ENCODE measurements at regions not wholly inside any gene's neighbourhood (a gene's known extent, or its start where the extent isn't known, plus 50 kb on each side); places are given as distances from the start of the nearest gene placed in this dataset.

GRCh38 chr3:144426366-144426765, 454.7 kb downstream of the DIPK2A start:
- Histone ChIP-seq H3K36me3 (ENCODE audit: control insufficient read depth, insufficient read depth, low read length) (no peaks in the 10 kb centered on the region), H3K4me3 (ENCODE audit: low read depth, low read length) (no peak overlapping the region), H3K27me3 (ENCODE audit: control insufficient read depth, insufficient read depth, low read length) (no peaks in the 10 kb centered on the region)
- FAIRE-seq (no peak), DNase-seq (ENCODE audit: low read depth) (no peak)
- TF ChIP-seq, protein P1, sequence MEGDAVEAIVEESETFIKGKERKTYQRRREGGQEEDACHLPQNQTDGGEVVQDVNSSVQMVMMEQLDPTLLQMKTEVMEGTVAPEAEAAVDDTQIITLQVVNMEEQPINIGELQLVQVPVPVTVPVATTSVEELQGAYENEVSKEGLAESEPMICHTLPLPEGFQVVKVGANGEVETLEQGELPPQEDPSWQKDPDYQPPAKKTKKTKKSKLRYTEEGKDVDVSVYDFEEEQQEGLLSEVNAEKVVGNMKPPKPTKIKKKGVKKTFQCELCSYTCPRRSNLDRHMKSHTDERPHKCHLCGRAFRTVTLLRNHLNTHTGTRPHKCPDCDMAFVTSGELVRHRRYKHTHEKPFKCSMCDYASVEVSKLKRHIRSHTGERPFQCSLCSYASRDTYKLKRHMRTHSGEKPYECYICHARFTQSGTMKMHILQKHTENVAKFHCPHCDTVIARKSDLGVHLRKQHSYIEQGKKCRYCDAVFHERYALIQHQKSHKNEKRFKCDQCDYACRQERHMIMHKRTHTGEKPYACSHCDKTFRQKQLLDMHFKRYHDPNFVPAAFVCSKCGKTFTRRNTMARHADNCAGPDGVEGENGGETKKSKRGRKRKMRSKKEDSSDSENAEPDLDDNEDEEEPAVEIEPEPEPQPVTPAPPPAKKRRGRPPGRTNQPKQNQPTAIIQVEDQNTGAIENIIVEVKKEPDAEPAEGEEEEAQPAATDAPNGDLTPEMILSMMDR (IDR thresholded peaks at IDR 0.05; ENCODE audit: insufficient read depth, low read length, severe bottlenecking): no peak

DNA sequence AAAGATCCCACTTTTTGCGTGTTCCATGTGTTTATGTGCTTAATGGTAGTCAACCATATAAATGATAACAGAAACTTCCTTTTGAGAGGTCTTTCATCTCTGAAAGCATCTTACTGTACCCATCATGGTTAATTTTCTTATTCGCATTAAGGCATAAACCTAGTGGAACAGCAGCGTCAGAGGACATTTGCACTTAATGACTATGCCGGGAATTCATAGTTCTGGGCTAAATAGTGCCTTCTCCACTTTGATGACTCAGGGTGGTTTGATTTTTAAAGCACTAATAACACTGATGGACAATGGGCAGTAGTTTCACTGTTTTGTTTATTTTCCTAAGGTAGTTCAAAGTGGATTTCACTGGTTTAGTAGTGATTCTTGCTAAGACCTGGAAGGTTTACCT, 455.3 kb downstream of the DIPK2A start:
- Histone ChIP-seq H3K27me3 (ENCODE audit: control insufficient read depth, insufficient read depth, low read length) (no peaks in the 10 kb centered on the region), H3K36me3 (ENCODE audit: control insufficient read depth, insufficient read depth, low read length) (no peaks in the 10 kb centered on the region), H3K4me3 (ENCODE audit: low read depth, low read length) (no peak overlapping the region)
- FAIRE-seq (no peak), DNase-seq (ENCODE audit: low read depth) (no peak)
- TF ChIP-seq, protein P1 (IDR thresholded peaks at IDR 0.05; ENCODE audit: insufficient read depth, low read length, severe bottlenecking): no peak

DNA sequence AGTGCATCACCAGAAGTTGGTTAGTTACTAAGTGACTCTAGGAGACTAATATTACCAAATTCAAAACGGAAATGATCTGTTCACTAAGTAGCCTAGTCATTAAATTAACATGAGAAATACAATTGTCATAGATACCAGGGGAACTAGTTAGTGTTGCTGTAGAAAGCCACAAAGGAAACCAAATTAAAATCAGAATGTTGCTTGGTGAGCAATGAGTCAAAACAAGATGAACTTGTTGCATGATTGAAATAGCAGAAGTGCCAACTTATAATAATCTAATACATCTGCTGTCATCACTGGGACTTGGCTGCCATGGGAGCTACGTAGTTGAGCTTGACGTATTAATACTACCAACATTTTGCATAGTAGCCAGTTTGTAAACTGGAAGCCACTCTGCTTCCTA, 458.1 kb downstream of the DIPK2A start:
- Histone ChIP-seq H3K4me3 (ENCODE audit: low read depth, low read length) (no peak overlapping the region), H3K36me3 (ENCODE audit: control insufficient read depth, insufficient read depth, low read length) (no peaks in the 10 kb centered on the region), H3K27me3 (ENCODE audit: control insufficient read depth, insufficient read depth, low read length) (no peaks in the 10 kb centered on the region)
- no peak for FAIRE-seq
- TF ChIP-seq, protein P1 (IDR thresholded peaks at IDR 0.05; ENCODE audit: insufficient read depth, low read length, severe bottlenecking): no peak
- peak; percentile 69 for DNase-seq (ENCODE audit: low read depth)

DNA sequence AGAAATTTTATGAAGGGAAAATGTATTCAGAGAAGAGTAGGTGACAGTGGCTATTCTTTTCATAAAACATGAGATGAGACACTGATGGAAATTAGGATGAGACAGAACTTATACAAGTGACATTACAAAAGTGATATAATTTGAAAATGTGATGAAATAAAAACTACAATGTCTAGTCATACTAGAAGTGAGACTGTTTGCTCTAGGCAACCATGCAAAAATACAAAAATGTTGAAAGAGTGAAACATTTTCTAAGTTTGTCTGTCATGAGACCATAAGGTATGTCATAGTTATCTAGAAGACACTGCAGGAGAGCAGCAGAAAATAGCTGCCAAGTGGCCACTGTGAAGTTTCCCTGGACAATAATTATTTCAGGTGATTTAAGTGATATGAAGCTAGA, 459.5 kb downstream of the DIPK2A start:
- H3K36me3 ChIP-seq (ENCODE audit: control insufficient read depth, insufficient read depth, low read length): no peaks in the 10 kb centered on the region
- no peak for FAIRE-seq
- TF ChIP-seq, protein P1 (IDR thresholded peaks at IDR 0.05; ENCODE audit: insufficient read depth, low read length, severe bottlenecking): no peak

GRCh38 chr3:144433006-144433405, 461.4 kb downstream of the DIPK2A start:
- Histone ChIP-seq H3K36me3 (ENCODE audit: control insufficient read depth, insufficient read depth, low read length) (no peaks in the 10 kb centered on the region), H3K27me3 (ENCODE audit: control insufficient read depth, insufficient read depth, low read length) (no peaks in the 10 kb centered on the region), H3K4me3 (ENCODE audit: low read depth, low read length) (no peak overlapping the region)
- DNase-seq (ENCODE audit: low read depth) (peak; percentile 71), FAIRE-seq (no peak)
- TF ChIP-seq, protein P1 (IDR thresholded peaks at IDR 0.05; ENCODE audit: insufficient read depth, low read length, severe bottlenecking): no peak

More for the DNA sequence above, 459.5 kb downstream of the DIPK2A start:
- H3K4me3 ChIP-seq (ENCODE audit: low read depth, low read length): no peak overlapping the region
- no peak for DNase-seq (ENCODE audit: low read depth)
- H3K27me3 ChIP-seq (ENCODE audit: control insufficient read depth, insufficient read depth, low read length): no peaks in the 10 kb centered on the region

- DNase-seq (ENCODE audit: low read depth) (peak; percentile 57), FAIRE-seq (no peak)
- no peaks in the 10 kb centered on the region for H3K36me3 ChIP-seq (ENCODE audit: control insufficient read depth, insufficient read depth, low read length)
- no peaks in the 10 kb centered on the region for H3K27me3 ChIP-seq (ENCODE audit: control insufficient read depth, insufficient read depth, low read length)
- TF ChIP-seq, protein P1 (IDR thresholded peaks at IDR 0.05; ENCODE audit: insufficient read depth, low read length, severe bottlenecking): no peak
- no peak overlapping the region for H3K4me3 ChIP-seq (ENCODE audit: low read depth, low read length)
Observed at GRCh38 chr3:144437989-144438388, 466.4 kb downstream of the DIPK2A start.
